Activated CD4-positive, alpha-beta T cell treated with anti-CD3 and anti-CD28 coated beads, Interleukin-2, amount 50 U/mL, for 4 hours (primary cell): ENCODE measurements at regions not wholly inside any gene's neighbourhood (a gene's known extent, or its start where the extent isn't known, plus 50 kb on each side); places are given as distances from the start of the nearest gene placed in this dataset.

ENCODE experiments used
- DNase-seq, 2 experiments: peaks; one replicate each; pipeline ENCODE4 v3.0.0-alpha.2; 2020

- DNase-seq, result no peak
Observed at GRCh38 chr10:62453274-62453673, 79.1 kb downstream of the ZNF365 start.

- DNase-seq, result no peak
Observed at GRCh38 chr10:62454687-62455397, 80.7 kb downstream of the ZNF365 start.

GRCh38 chr10:62456611-62457101, 82.5 kb downstream of the ZNF365 start:
- no peak for DNase-seq

- no peak for DNase-seq
Observed at GRCh38 chr10:62457196-62457595, 83.0 kb downstream of the ZNF365 start.

GRCh38 chr10:62457598-62457997, 83.4 kb downstream of the ZNF365 start:
- DNase-seq, result no peak

- DNase-seq, result no peak
Observed at GRCh38 chr10:62459072-62459471, 84.9 kb downstream of the ZNF365 start.

GRCh38 chr10:62459500-62459899, 85.3 kb downstream of the ZNF365 start:
- DNase-seq, result no peak

- no peak for DNase-seq
Observed at GRCh38 chr10:62460393-62460792, 86.2 kb downstream of the ZNF365 start.

- DNase-seq, result no peak
Observed at GRCh38 chr10:62461120-62461519, 87.0 kb downstream of the ZNF365 start.

GRCh38 chr10:62462461-62462860, 88.3 kb downstream of the ZNF365 start:
- no peak for DNase-seq

- DNase-seq, result no peak
Observed at GRCh38 chr10:62463364-62463763, 89.2 kb downstream of the ZNF365 start.

GRCh38 chr10:62464308-62464707, 90.1 kb downstream of the ZNF365 start:
- no peak for DNase-seq

- DNase-seq, result no peak
Observed at GRCh38 chr10:62466590-62466989, 92.4 kb downstream of the ZNF365 start.

- no peak for DNase-seq
Observed at GRCh38 chr10:62467527-62467926, 93.4 kb downstream of the ZNF365 start.

GRCh38 chr10:62471711-62472110, 97.5 kb downstream of the ZNF365 start:
- no peak for DNase-seq

GRCh38 chr10:62473241-62473640, 99.1 kb downstream of the ZNF365 start:
- DNase-seq, result no peak

- no peak for DNase-seq
Observed at GRCh38 chr10:62475551-62475950, 101.4 kb downstream of the ZNF365 start.

- DNase-seq, result no peak
Observed at GRCh38 chr10:62479523-62479922, 105.4 kb downstream of the ZNF365 start.

GRCh38 chr10:62480196-62480595, 106.0 kb downstream of the ZNF365 start:
- no peak for DNase-seq

GRCh38 chr10:62482581-62482980, 108.4 kb downstream of the ZNF365 start:
- DNase-seq, result no peak

- DNase-seq, result no peak
Observed at GRCh38 chr10:62491597-62491996, 117.4 kb downstream of the ZNF365 start.

GRCh38 chr10:62492012-62492869, 118.1 kb downstream of the ZNF365 start:
- no peak for DNase-seq

GRCh38 chr10:62492870-62493180, 118.7 kb downstream of the ZNF365 start:
- DNase-seq, result no peak

GRCh38 chr10:62496925-62497324, 122.8 kb downstream of the ZNF365 start:
- DNase-seq, result no peak
